IMR-90 (cell line): ENCODE measurements at regions not wholly inside any gene's neighbourhood (a gene's known extent, or its start where the extent isn't known, plus 50 kb on each side); places are given as distances from the start of the nearest gene placed in this dataset.

Experiments
- ATAC-seq: fragments of 200-7000 bp; cut with Tn5 transposase; 2 replicates; pipeline ENCODE4 v1.9.1; 2020; ENCODE audit warnings: low read depth, mild to moderate bottlenecking, moderate library complexity
- BruUV-seq: library from RNA; stranded (reverse); fragments of 400-500 nt; replicated peaks from 2 replicates; lab custom pipeline; 2021; lab: Mats Ljungman, UMichigan
- CTCF ChIA-PET: fragments of 300-600 bp; formaldehyde crosslinking; extraction: SDS; loops from one replicate; lab custom pipeline; 2021; ENCODE audit warnings: antibody characterized with exemption; lab: Yijun Ruan, JAX
- POLR2A ChIA-PET: fragments of 300-600 bp; sonication (Branson Sonifier 250); formaldehyde crosslinking; loops from one replicate; lab custom pipeline; 2022; ENCODE audit warnings: antibody characterized with exemption; ENCODE audit not compliant: unreplicated experiment; lab: Charles Lee
- DNase-seq: peaks from one replicate; pipeline ENCODE4 v3.0.0; 2013
- H2AFZ ChIP-seq: replicated peaks from 2 replicates; pipeline ENCODE3; 2013; ENCODE audit warnings: low read length, mild to moderate bottlenecking; ENCODE audit not compliant: poor library complexity
- H2AK5ac ChIP-seq: 2 replicates; pipeline ENCODE4 v1.6.1; 2013; ENCODE audit warnings: low read depth, low read length, inconsistent platforms
- H2AK9ac ChIP-seq: replicated peaks from 2 replicates; pipeline ENCODE3; 2013; ENCODE audit warnings: mild to moderate bottlenecking, low read depth, low read length, moderate library complexity; ENCODE audit not compliant: poor library complexity
- H2BK120ac ChIP-seq: 2 replicates; pipeline ENCODE4 v1.6.1; 2013; ENCODE audit warnings: low read depth, low read length, inconsistent platforms
- H2BK15ac ChIP-seq: 3 replicates; pipeline ENCODE4 v1.6.1; 2013; ENCODE audit warnings: low read depth, low read length, inconsistent platforms
- H2BK20ac ChIP-seq: 2 replicates; pipeline ENCODE4 v1.6.1; 2013; ENCODE audit warnings: low read depth, mild to moderate bottlenecking, inconsistent platforms, low read length, moderate library complexity
- H2BK5ac ChIP-seq: 2 replicates; pipeline ENCODE4 v1.6.1; 2013; ENCODE audit warnings: mild to moderate bottlenecking, low read depth, low read length, inconsistent platforms; ENCODE audit not compliant: poor library complexity, severe bottlenecking
- H3K14ac ChIP-seq: replicated peaks from 2 replicates; pipeline ENCODE4 v1.6.1; 2013; ENCODE audit warnings: low read depth, low read length, inconsistent platforms
- H3K18ac ChIP-seq: 2 replicates; pipeline ENCODE4 v1.6.1; 2013; ENCODE audit warnings: low read depth, low read length, control low read depth
- H3K23ac ChIP-seq: 2 replicates; pipeline ENCODE4 v1.6.1; 2013; ENCODE audit warnings: low read depth, low read length, inconsistent platforms
- H3K27ac ChIP-seq: 2 replicates; pipeline ENCODE4 v1.5.1; 2013; ENCODE audit warnings: mild to moderate bottlenecking, control low read depth, low read length; ENCODE audit not compliant: insufficient read depth
- H3K27me3 ChIP-seq: 2 replicates; pipeline ENCODE4 v1.6.1; 2013; ENCODE audit warnings: low read length; ENCODE audit not compliant: control insufficient read depth, insufficient read depth
- H3K36me3 ChIP-seq: 2 replicates; pipeline ENCODE4 v1.6.1; 2013; ENCODE audit warnings: low read length, mixed read lengths; ENCODE audit not compliant: control insufficient read depth, insufficient read depth
- H3K4ac ChIP-seq: 2 replicates; pipeline ENCODE4 v1.6.1; 2013; ENCODE audit warnings: low read depth, low read length, inconsistent platforms
- H3K4me1 ChIP-seq: 2 replicates; pipeline ENCODE4 v1.6.1; 2013; ENCODE audit warnings: low read length, mixed read lengths; ENCODE audit not compliant: control insufficient read depth, insufficient read depth
- H3K4me2 ChIP-seq: 2 replicates; pipeline ENCODE4 v1.6.1; 2013; ENCODE audit warnings: low read depth, mild to moderate bottlenecking, control low read depth, low read length, moderate library complexity
- H3K4me3 ChIP-seq: 2 replicates; pipeline ENCODE4 v1.5.1; 2013; ENCODE audit warnings: low read depth, mild to moderate bottlenecking, control low read depth, low read length, moderate library complexity; ENCODE audit not compliant: insufficient read depth
- H3K56ac ChIP-seq: 2 replicates; pipeline ENCODE4 v1.6.1; 2013; ENCODE audit warnings: low read length, inconsistent platforms; ENCODE audit not compliant: insufficient read depth; ENCODE audit errors: extremely low read depth
- H3K79me1 ChIP-seq, 2 experiments: 2 replicates each; pipeline ENCODE4 v1.6.1; 2013; ENCODE audit warnings: low read length in 2 of 2, inconsistent platforms in 1 of 2, low read depth in 1 of 2
- H3K9ac ChIP-seq: 2 replicates; pipeline ENCODE4 v1.6.1; 2013; ENCODE audit warnings: low read depth, low read length, control low read depth
- H3K9me1 ChIP-seq: 2 replicates; pipeline ENCODE4 v1.6.1; 2013; ENCODE audit warnings: low read length, inconsistent platforms; ENCODE audit not compliant: insufficient read depth
- H3K9me3 ChIP-seq: 2 replicates; pipeline ENCODE4 v1.6.1; 2013; ENCODE audit warnings: low read length; ENCODE audit not compliant: control insufficient read depth, insufficient read depth
- H4K20me1 ChIP-seq: 2 replicates; pipeline ENCODE4 v1.6.1; 2013; ENCODE audit warnings: low read length, inconsistent platforms; ENCODE audit not compliant: insufficient read depth
- H4K5ac ChIP-seq: 2 replicates; pipeline ENCODE4 v1.6.1; 2013; ENCODE audit warnings: mild to moderate bottlenecking, low read depth, low read length, control low read depth
- H4K8ac ChIP-seq, 2 experiments: 2 replicates each; pipeline ENCODE4 v1.6.1; 2013; ENCODE audit warnings: low read depth in 2 of 2, low read length in 2 of 2, control low read depth in 1 of 2, inconsistent platforms in 1 of 2
- H4K91ac ChIP-seq: 2 replicates; pipeline ENCODE4 v1.6.1; 2013; ENCODE audit warnings: low read depth, low read length, inconsistent platforms; ENCODE audit not compliant: insufficient read depth
- BHLHE40 ChIP-seq: fragments of 150-350 bp; IDR thresholded peaks from 2 replicates; pipeline ENCODE4 v1.6.1; 2016; ENCODE audit warnings: mild to moderate bottlenecking, low read depth, low read length
- CEBPB ChIP-seq: IDR thresholded peaks from 2 replicates; pipeline ENCODE4 v1.6.1; 2012; ENCODE audit warnings: low read depth, low read length, improper control_type of control experiment
- CHD1 ChIP-seq: IDR thresholded peaks from 2 replicates; pipeline ENCODE4 v1.6.1; 2012; ENCODE audit warnings: low read depth, low read length, improper control_type of control experiment
- FOS ChIP-seq: fragments of 150-350 bp; IDR thresholded peaks from 2 replicates; pipeline ENCODE4 v1.6.1; 2016; ENCODE audit warnings: low read depth, low read length
- MAFK ChIP-seq: IDR thresholded peaks from 2 replicates; pipeline ENCODE4 v1.6.1; 2012; ENCODE audit warnings: low read depth, low read length, improper control_type of control experiment
- MAZ ChIP-seq: IDR thresholded peaks from 2 replicates; pipeline ENCODE4 v1.6.1; 2012; ENCODE audit warnings: low read depth, mild to moderate bottlenecking, low read length, improper control_type of control experiment, moderate library complexity, borderline replicate concordance
- MXI1 ChIP-seq: IDR thresholded peaks from 2 replicates; pipeline ENCODE4 v1.6.1; 2012; ENCODE audit warnings: low read depth, mild to moderate bottlenecking, low read length, moderate library complexity, borderline replicate concordance
- NFE2L2 ChIP-seq: fragments of 150-350 bp; IDR thresholded peaks from 2 replicates; pipeline ENCODE4 v1.6.1; 2016; ENCODE audit warnings: low read depth, mild to moderate bottlenecking, low read length
- POLR2A ChIP-seq: IDR thresholded peaks from 2 replicates; pipeline ENCODE4 v1.6.1; 2012; ENCODE audit warnings: mild to moderate bottlenecking, low read depth, low read length
- RAD21 ChIP-seq: IDR thresholded peaks from 2 replicates; pipeline ENCODE4 v1.6.1; 2012; ENCODE audit warnings: low read length, improper control_type of control experiment
- RCOR1 ChIP-seq: IDR thresholded peaks from 2 replicates; pipeline ENCODE4 v1.6.1; 2012; ENCODE audit warnings: mild to moderate bottlenecking, low read length, improper control_type of control experiment; ENCODE audit not compliant: insufficient replicate concordance
- RFX5 ChIP-seq: IDR thresholded peaks from 2 replicates; pipeline ENCODE4 v1.8.0; 2012; ENCODE audit warnings: low read depth, mild to moderate bottlenecking, low read length, moderate library complexity
- SMC3 ChIP-seq: fragments of 150-350 bp; IDR thresholded peaks from 2 replicates; pipeline ENCODE4 v1.6.1; 2016; ENCODE audit warnings: low read depth, mild to moderate bottlenecking, antibody characterized with exemption, low read length, moderate library complexity
- WGBS, 2 experiments: methylation state at CpG; one replicate each; pipeline versions ENCODE4 v1.1.5 to v1.1.7; 2013; ENCODE audit warnings: missing lambda C conversion rate in 2 of 2; ENCODE audit not compliant: insufficient read length in 1 of 2; ENCODE audit errors: extremely low coverage in 2 of 2; 5-methylcytosine and 5-hydroxymethylcytosine counted together
- dilution Hi-C: fragments of 300-500 bp; cut with HindIII; formaldehyde crosslinking; loops from one replicate; pipeline ENCODE4 v1.14.3; 2018; ENCODE audit warnings: low sequenced_read_pairs; ENCODE audit not compliant: unreplicated experiment
- in situ Hi-C: fragments of 300-500 bp; cut with MboI; formaldehyde crosslinking; loops from 3 replicates; pipeline ENCODE4 v1.14.3; 2019; ENCODE audit warnings: low sequenced_read_pairs, inconsistent platforms, mixed read lengths
- intact Hi-C: fragments of 100-400 bp; cut with micrococcal nuclease; formaldehyde crosslinking; loops from 2 replicates; pipeline ENCODE4 v1.10.0; 2022
- TF ChIP-seq, protein P1 (sequence below): fragments of 150-350 bp; IDR thresholded peaks from 2 replicates; pipeline ENCODE4 v1.6.1; 2016; ENCODE audit warnings: low read depth, mild to moderate bottlenecking, low read length, moderate library complexity, borderline replicate concordance
- TF ChIP-seq, protein P2 (sequence below): conservative IDR thresholded peaks from 2 replicates; pipeline ENCODE4 v1.5.1; 2012; ENCODE audit warnings: mild to moderate bottlenecking, low read depth, low read length, improper control_type of control experiment
- TF ChIP-seq, protein P3 (sequence below): fragments of 150-350 bp; IDR thresholded peaks from 2 replicates; pipeline ENCODE4 v1.6.1; 2017; ENCODE audit warnings: mild to moderate bottlenecking, antibody characterized with exemption, low read length, low read depth

DNA sequence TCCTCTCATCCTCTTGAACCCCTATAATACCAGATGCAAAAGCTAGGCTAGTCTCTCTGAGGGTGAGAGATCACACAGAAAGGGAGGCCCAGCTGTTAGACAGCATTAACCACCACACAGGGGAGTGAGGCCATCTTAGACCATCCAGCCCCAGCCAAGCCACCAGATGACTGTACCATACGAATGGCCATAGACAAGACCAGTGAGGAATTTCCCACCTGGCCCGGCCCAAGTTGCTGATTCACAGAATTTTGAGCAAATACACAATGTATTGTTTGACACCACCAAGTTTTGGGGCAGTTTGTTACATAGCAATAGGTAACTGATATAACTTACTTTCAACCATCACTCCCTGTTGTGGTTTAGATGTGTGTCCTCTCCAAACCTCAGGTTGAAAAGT lies 98.2 kb upstream of the CTNNA2 start:
- Histone ChIP-seq H3K4me2 (no peak overlapping the region), H3K9me1 (no peaks in the 10 kb centered on the region), H2BK15ac (no peak overlapping the region), H3K27ac (no peak overlapping the region), H2AK9ac (no peak overlapping the region), H3K9ac (no peak overlapping the region), H3K79me1 (no peaks in the 10 kb centered on the region), H3K9me3 (peaks cover 6% of the 10 kb centered on the region), H3K36me3 (no peaks in the 10 kb centered on the region), H4K20me1 (no peaks in the 10 kb centered on the region), H3K4me3 (no peak overlapping the region), H3K4ac (no peak overlapping the region), H3K23ac (no peak overlapping the region), H4K8ac (no peak overlapping the region), H2BK5ac (no peak overlapping the region), H3K56ac (no peak overlapping the region), H3K4me1 (no peaks in the 10 kb centered on the region), H2AFZ (no peak overlapping the region), H3K27me3 (no peaks in the 10 kb centered on the region), H3K18ac (no peak overlapping the region), H2BK20ac (no peak overlapping the region), H4K91ac (no peak overlapping the region), H3K14ac (no peak overlapping the region), H2BK120ac (no peak overlapping the region), H2AK5ac (no peak overlapping the region), H4K5ac (no peak overlapping the region)
- intact Hi-C loops, result no loop called here
- ATAC-seq, result no peak
- CTCF ChIA-PET, result no interaction called here
- dilution Hi-C loops, result no loop called here
- no CpG with 5 or more reads among the region's 2 CpGs for WGBS, 2 experiments
- TF ChIP-seq SMC3 (no peak), MAZ (no peak), POLR2A (no peak), BHLHE40 (no peak), MAFK (no peak), RFX5 (no peak), RAD21 (no peak), CHD1 (no peak), FOS (no peak), RCOR1 (no peak), NFE2L2 (no peak), CEBPB (no peak), MXI1 (no peak)
- TF ChIP-seq, protein P1, sequence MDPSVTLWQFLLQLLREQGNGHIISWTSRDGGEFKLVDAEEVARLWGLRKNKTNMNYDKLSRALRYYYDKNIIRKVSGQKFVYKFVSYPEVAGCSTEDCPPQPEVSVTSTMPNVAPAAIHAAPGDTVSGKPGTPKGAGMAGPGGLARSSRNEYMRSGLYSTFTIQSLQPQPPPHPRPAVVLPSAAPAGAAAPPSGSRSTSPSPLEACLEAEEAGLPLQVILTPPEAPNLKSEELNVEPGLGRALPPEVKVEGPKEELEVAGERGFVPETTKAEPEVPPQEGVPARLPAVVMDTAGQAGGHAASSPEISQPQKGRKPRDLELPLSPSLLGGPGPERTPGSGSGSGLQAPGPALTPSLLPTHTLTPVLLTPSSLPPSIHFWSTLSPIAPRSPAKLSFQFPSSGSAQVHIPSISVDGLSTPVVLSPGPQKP, result no peak
- TF ChIP-seq, protein P2, sequence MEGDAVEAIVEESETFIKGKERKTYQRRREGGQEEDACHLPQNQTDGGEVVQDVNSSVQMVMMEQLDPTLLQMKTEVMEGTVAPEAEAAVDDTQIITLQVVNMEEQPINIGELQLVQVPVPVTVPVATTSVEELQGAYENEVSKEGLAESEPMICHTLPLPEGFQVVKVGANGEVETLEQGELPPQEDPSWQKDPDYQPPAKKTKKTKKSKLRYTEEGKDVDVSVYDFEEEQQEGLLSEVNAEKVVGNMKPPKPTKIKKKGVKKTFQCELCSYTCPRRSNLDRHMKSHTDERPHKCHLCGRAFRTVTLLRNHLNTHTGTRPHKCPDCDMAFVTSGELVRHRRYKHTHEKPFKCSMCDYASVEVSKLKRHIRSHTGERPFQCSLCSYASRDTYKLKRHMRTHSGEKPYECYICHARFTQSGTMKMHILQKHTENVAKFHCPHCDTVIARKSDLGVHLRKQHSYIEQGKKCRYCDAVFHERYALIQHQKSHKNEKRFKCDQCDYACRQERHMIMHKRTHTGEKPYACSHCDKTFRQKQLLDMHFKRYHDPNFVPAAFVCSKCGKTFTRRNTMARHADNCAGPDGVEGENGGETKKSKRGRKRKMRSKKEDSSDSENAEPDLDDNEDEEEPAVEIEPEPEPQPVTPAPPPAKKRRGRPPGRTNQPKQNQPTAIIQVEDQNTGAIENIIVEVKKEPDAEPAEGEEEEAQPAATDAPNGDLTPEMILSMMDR, result no peak
- TF ChIP-seq, protein P3, sequence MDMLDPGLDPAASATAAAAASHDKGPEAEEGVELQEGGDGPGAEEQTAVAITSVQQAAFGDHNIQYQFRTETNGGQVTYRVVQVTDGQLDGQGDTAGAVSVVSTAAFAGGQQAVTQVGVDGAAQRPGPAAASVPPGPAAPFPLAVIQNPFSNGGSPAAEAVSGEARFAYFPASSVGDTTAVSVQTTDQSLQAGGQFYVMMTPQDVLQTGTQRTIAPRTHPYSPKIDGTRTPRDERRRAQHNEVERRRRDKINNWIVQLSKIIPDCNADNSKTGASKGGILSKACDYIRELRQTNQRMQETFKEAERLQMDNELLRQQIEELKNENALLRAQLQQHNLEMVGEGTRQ, result no peak
- no TSS peak for BruUV-seq
- in situ Hi-C loops, result no loop called here
- no peak for DNase-seq
- POLR2A ChIA-PET, result no interaction called here
